Testis (tissue), 2 donors: ENCODE measurements at regions not wholly inside any gene's neighbourhood (a gene's known extent, or its start where the extent isn't known, plus 50 kb on each side); places are given as distances from the start of the nearest gene placed in this dataset.

Experiments used
- POLR2A ChIP-seq: fragments of 450-650 bp; IDR thresholded peaks from one replicate; pipeline ENCODE4 v1.6.1; 2017; ENCODE audit warnings: antibody characterized with exemption, mild to moderate bottlenecking, moderate library complexity
- TF ChIP-seq, protein P1 (sequence below), 3 experiments: fragments of 450-650 bp in 2 of 3; fragments of 200-600 bp in 1 of 3; sonication (generic) in 1 of 3; IDR thresholded peaks; one replicate each; pipeline ENCODE4 v1.5.1; 2016 to 2019; ENCODE audit warnings: antibody characterized with exemption in 3 of 3, mild to moderate bottlenecking in 2 of 3, moderate library complexity in 1 of 3

DNA sequence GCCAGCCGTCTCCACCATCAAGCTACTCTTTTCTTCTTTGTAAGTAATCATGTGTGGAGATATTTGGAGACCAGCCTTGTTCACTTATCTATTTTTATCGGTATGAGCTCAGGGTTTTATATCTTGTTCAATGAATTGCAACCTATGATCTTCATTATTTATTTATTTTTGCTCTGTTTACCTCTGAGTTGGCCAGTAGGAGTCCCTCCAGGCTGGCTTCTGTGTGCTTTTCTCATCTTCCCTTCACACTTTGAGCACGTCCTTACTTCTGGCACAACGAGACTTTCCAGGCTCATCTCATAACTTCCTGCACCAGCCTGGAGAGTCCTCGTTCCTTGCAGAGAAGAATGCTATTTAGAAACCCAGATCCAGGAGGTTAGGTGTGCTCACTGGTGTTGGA is 375.8 kb upstream of the PODXL start:
- TF ChIP-seq, protein P1, sequence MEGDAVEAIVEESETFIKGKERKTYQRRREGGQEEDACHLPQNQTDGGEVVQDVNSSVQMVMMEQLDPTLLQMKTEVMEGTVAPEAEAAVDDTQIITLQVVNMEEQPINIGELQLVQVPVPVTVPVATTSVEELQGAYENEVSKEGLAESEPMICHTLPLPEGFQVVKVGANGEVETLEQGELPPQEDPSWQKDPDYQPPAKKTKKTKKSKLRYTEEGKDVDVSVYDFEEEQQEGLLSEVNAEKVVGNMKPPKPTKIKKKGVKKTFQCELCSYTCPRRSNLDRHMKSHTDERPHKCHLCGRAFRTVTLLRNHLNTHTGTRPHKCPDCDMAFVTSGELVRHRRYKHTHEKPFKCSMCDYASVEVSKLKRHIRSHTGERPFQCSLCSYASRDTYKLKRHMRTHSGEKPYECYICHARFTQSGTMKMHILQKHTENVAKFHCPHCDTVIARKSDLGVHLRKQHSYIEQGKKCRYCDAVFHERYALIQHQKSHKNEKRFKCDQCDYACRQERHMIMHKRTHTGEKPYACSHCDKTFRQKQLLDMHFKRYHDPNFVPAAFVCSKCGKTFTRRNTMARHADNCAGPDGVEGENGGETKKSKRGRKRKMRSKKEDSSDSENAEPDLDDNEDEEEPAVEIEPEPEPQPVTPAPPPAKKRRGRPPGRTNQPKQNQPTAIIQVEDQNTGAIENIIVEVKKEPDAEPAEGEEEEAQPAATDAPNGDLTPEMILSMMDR (IDR thresholded peaks at IDR 0.05): no peak
- TF ChIP-seq POLR2A: no peak
